ENCODE measurements at regions not wholly inside any gene's neighbourhood (a gene's known extent, or its start where the extent isn't known, plus 50 kb on each side); places are given as distances from the start of the nearest gene placed in this dataset.

- TF ChIP-seq CTCF (IDR thresholded peaks at IDR 0.05; ENCODE audit: control extremely low read depth, extremely low read depth, low read depth, missing control alignments) = no peak
- CTCF ChIA-PET = no interaction called here
- POLR2A ChIA-PET = no interaction called here
- no peak for DNase-seq (ENCODE audit: extremely low spot score)
Measured at GRCh38 chr5:163770625-163771024, 265.2 kb downstream of the MAT2B start.

GRCh38 chr5:163772241-163772640, 266.8 kb downstream of the MAT2B start:
- no peak for TF ChIP-seq CTCF (IDR thresholded peaks at IDR 0.05; ENCODE audit: control extremely low read depth, extremely low read depth, low read depth, missing control alignments)
- DNase-seq (ENCODE audit: extremely low spot score) = no peak
- CTCF ChIA-PET = no interaction called here
- POLR2A ChIA-PET = no interaction called here

- no peak for TF ChIP-seq CTCF (IDR thresholded peaks at IDR 0.05; ENCODE audit: control extremely low read depth, extremely low read depth, low read depth, missing control alignments)
- DNase-seq (ENCODE audit: extremely low spot score) = no peak
- ChIA-PET CTCF (no interaction called here), POLR2A (no interaction called here)
Measured at GRCh38 chr5:163772644-163773043, 267.2 kb downstream of the MAT2B start.

- no peak for DNase-seq (ENCODE audit: extremely low spot score)
- CTCF ChIA-PET = no interaction called here
- TF ChIP-seq CTCF (IDR thresholded peaks at IDR 0.05; ENCODE audit: control extremely low read depth, extremely low read depth, low read depth, missing control alignments) = no peak
- POLR2A ChIA-PET = no interaction called here
Measured at GRCh38 chr5:163773226-163773625, 267.8 kb downstream of the MAT2B start.

- CTCF ChIA-PET = no interaction called here
- no peak for DNase-seq (ENCODE audit: extremely low spot score)
- TF ChIP-seq CTCF (IDR thresholded peaks at IDR 0.05; ENCODE audit: control extremely low read depth, extremely low read depth, low read depth, missing control alignments) = no peak
- POLR2A ChIA-PET = no interaction called here
Measured at GRCh38 chr5:163789870-163790269, 284.5 kb downstream of the MAT2B start.

- CTCF ChIA-PET = no interaction called here
Measured at GRCh38 chr5:163790497-163790896, 285.1 kb downstream of the MAT2B start.

More at GRCh38 chr5:163790497-163790896, 285.1 kb downstream of the MAT2B start:
- POLR2A ChIA-PET = no interaction called here
- TF ChIP-seq CTCF (IDR thresholded peaks at IDR 0.05; ENCODE audit: control extremely low read depth, extremely low read depth, low read depth, missing control alignments) = no peak
- no peak for DNase-seq (ENCODE audit: extremely low spot score)

All from GM10248 (cell line).